Spleen (tissue), 11 donors: ENCODE measurements at regions not wholly inside any gene's neighbourhood (a gene's known extent, or its start where the extent isn't known, plus 50 kb on each side); places are given as distances from the start of the nearest gene placed in this dataset.

ENCODE experiments used
- DNase-seq: peaks from one replicate; pipeline ENCODE4 v3.0.0-alpha.2; 2020
- H3K27ac ChIP-seq, 8 donors: fragments of 200-600 bp; sonication (generic) in 7 of 8; 1 replicate in 4 of 8; 2 replicates in 4 of 8; pipeline versions ENCODE4 v1.5.0 to v1.8.0; 2016 to 2021; ENCODE audit warnings: inconsistent platforms in 4 of 8, mild to moderate bottlenecking in 4 of 8, moderate library complexity in 1 of 8
- H3K27me3 ChIP-seq, 7 donors: fragments of 200-600 bp; sonication (generic) in 6 of 7; replicated peaks in 1 of 7; 1 replicate in 4 of 7; 2 replicates in 3 of 7; pipeline versions ENCODE4 v1.5.0 to v1.8.0; 2016 to 2021; ENCODE audit warnings: inconsistent platforms in 3 of 7, mild to moderate bottlenecking in 1 of 7
- H3K36me3 ChIP-seq, 6 donors: fragments of 200-600 bp; sonication (generic) in 5 of 6; 1 replicate in 4 of 6; 2 replicates in 2 of 6; pipeline versions ENCODE4 v1.5.0 to v1.8.0; 2016 to 2021; ENCODE audit warnings: inconsistent platforms in 2 of 6
- H3K4me1 ChIP-seq, 6 donors: fragments of 200-600 bp; sonication (generic) in 5 of 6; 1 replicate in 3 of 6; 2 replicates in 3 of 6; pipeline versions ENCODE4 v1.5.0 to v1.8.0; 2016 to 2021; ENCODE audit warnings: inconsistent platforms in 3 of 6
- H3K4me3 ChIP-seq, 8 donors: fragments of 200-600 bp; sonication (generic) in 7 of 8; 1 replicate in 4 of 8; 2 replicates in 4 of 8; pipeline versions ENCODE4 v1.5.0 to v1.8.0; 2016 to 2021; ENCODE audit warnings: inconsistent platforms in 4 of 8, mild to moderate bottlenecking in 4 of 8, moderate library complexity in 2 of 8
- H3K9me3 ChIP-seq, 8 donors: fragments of 200-600 bp; sonication (generic) in 7 of 8; 1 replicate in 4 of 8; 2 replicates in 4 of 8; pipeline versions ENCODE4 v1.5.0 to v1.8.0; 2016 to 2021; ENCODE audit warnings: inconsistent platforms in 4 of 8
- CTCF ChIP-seq, 11 experiments: fragments of 200-600 bp in 7 of 11; fragments of 450-650 bp in 4 of 11; sonication (generic) in 4 of 11; IDR thresholded peaks in 8 of 11; conservative IDR thresholded peaks in 3 of 11; 1 replicate in 7 of 11; 2 replicates in 4 of 11; pipeline versions ENCODE4 v1.4.0 to v1.8.0; 2016 to 2021; ENCODE audit warnings: antibody characterized with exemption in 11 of 11, inconsistent platforms in 4 of 11, mild to moderate bottlenecking in 1 of 11
- POLR2A ChIP-seq, 3 donors: fragments of 450-650 bp; IDR thresholded peaks; one replicate each; pipeline ENCODE4 v1.5.1; 2017; ENCODE audit warnings: antibody characterized with exemption in 3 of 3, mild to moderate bottlenecking in 1 of 3
- POLR2AphosphoS5 ChIP-seq, 3 donors: sonication (generic); formaldehyde crosslinking; IDR thresholded peaks; one replicate each; pipeline ENCODE4 v1.5.1; 2017; ENCODE audit warnings: antibody characterized with exemption in 3 of 3
- WGBS, 5 donors: extraction: QIAGEN DNeasy Blood & Tissue Kit in 3 of 5; methylation state at CpG; one replicate each; pipeline versions ENCODE4 v1.1.5 to v1.1.7; 2013 to 2018; 5-methylcytosine and 5-hydroxymethylcytosine counted together
- intact Hi-C: fragments of 100-400 bp; cut with DNase I; formaldehyde crosslinking; loops from one replicate; pipeline ENCODE4 v1.15.0; 2023; ENCODE audit warnings: low total_unique reads
- donor health status: healthy with polysubstance abuse.
- donor health status: DM: no; HTN: no; CAD: no; lungs with moderate emphysema.
- donor health status: DM: no; HTN: no; CAD: no.
- donor health status: Bipolar disorder and iron deficiency.
- donor health status: healthy.
- donor health status: DM: no; HTN: no; CAD: no.
- donor health status: DM: yes; HTN: yes; CAD: no.

- H3K4me3 ChIP-seq = no peak overlapping the region
- H3K36me3 ChIP-seq = no peaks in the 10 kb centered on the region
- H3K9me3 ChIP-seq = peaks cover 0 to 15% (median 11%) of the 10 kb centered on the region in 8 donors
- intact Hi-C loops = loop anchor here (5.0 kb wide), 1 partner anchor 172 kb away; no protein-coding TSS in a partner anchor
- no peak for DNase-seq
- H3K4me1 ChIP-seq = peaks cover 8 to 52% (median 30%) of the 10 kb centered on the region in 6 donors
- H3K27me3 ChIP-seq = peaks cover 0 to 8% (median 0%) of the 10 kb centered on the region in 7 donors
- 64 to 82% (median 69%) methylated on average over 5 to 6 of the region's 6 CpGs for WGBS, 5 donors
- H3K27ac ChIP-seq = peak overlapping the region in 7 of 8 donors; percentile 1 to 74 (median 39)
- TF ChIP-seq POLR2A (IDR thresholded peaks at IDR 0.05) (no peak), CTCF (IDR thresholded peaks at IDR 0.05 in 8 of 11, conservative IDR thresholded peaks at IDR 0.05 in 3 of 11) (no peak), POLR2AphosphoS5 (IDR thresholded peaks at IDR 0.05) (peak in 1 of 3 donors; percentile 26)
These were observed 110.2 kb upstream of the SPATA13 start for GRCh38 chr13:24050292-24050711.

GRCh38 chr13:24050796-24051715 lies 109.5 kb upstream of the SPATA13 start:
- TF ChIP-seq POLR2AphosphoS5 (IDR thresholded peaks at IDR 0.05) = no peak
- TF ChIP-seq CTCF (IDR thresholded peaks at IDR 0.05 in 8 of 11, conservative IDR thresholded peaks at IDR 0.05 in 3 of 11) = no peak
- no peak for TF ChIP-seq POLR2A (IDR thresholded peaks at IDR 0.05)
- Histone ChIP-seq H3K4me1 (peaks cover 8 to 52% (median 30%) of the 10 kb centered on the region in 6 donors), H3K36me3 (no peaks in the 10 kb centered on the region), H3K9me3 (peaks cover 0 to 14% (median 11%) of the 10 kb centered on the region in 8 donors), H3K27me3 (peaks cover 0 to 8% (median 0%) of the 10 kb centered on the region in 7 donors), H3K4me3 (no peak overlapping the region), H3K27ac (peak overlapping the region in 7 of 8 donors; percentile 1 to 89 (median 72))
- no peak for DNase-seq
- intact Hi-C loops = loop anchor here (5.0 kb wide), 1 partner anchor 171 kb away; no protein-coding TSS in a partner anchor
- WGBS, 5 donors = 68 to 81% (median 74%) methylated on average over 10 of the region's 10 CpGs

- peak overlapping the region in 1 of 8 donors; percentile 7 for H3K4me3 ChIP-seq
- H3K9me3 ChIP-seq = no peaks in the 10 kb centered on the region
- no peaks in the 10 kb centered on the region for H3K36me3 ChIP-seq
- TF ChIP-seq CTCF (IDR thresholded peaks at IDR 0.05 in 8 of 11, conservative IDR thresholded peaks at IDR 0.05 in 3 of 11) (peak in 1 of 11 experiments; percentile 8), POLR2AphosphoS5 (IDR thresholded peaks at IDR 0.05) (no peak)
- H3K27ac ChIP-seq = peak overlapping the region in 7 of 8 donors; percentile 65 to 89 (median 74)
- no peak for DNase-seq
- intact Hi-C loops = loop anchor here (5.0 kb wide), 1 partner anchor 169 kb away; no protein-coding TSS in a partner anchor
- WGBS, 5 donors = 27 to 40% (median 33%) methylated on average over 16 to 17 of the region's 17 CpGs
- peaks cover 0 to 8% (median 0%) of the 10 kb centered on the region in 7 donors for H3K27me3 ChIP-seq
- H3K4me1 ChIP-seq = peaks cover 12 to 62% (median 34%) of the 10 kb centered on the region in 6 donors
These were observed 107.7 kb upstream of the SPATA13 start for GRCh38 chr13:24052547-24053518.
